AG04450 (cell line): ENCODE measurements at regions not wholly inside any gene's neighbourhood (a gene's known extent, or its start where the extent isn't known, plus 50 kb on each side); places are given as distances from the start of the nearest gene placed in this dataset.
"Not testable (repeated sequence)": the region's sequence is repeated elsewhere in the genome, so short reads cannot be mapped to it uniquely, and the experiment has no call there.

Source experiments
- CTCF ChIA-PET: fragments of 300-600, 350-600 bp; formaldehyde crosslinking; extraction: SDS; loops from one replicate; lab custom pipeline; 2022; ENCODE audit warnings: antibody characterized with exemption, inconsistent platforms; lab: Charles Lee
- POLR2A ChIA-PET: fragments of 350-600 bp; formaldehyde crosslinking; extraction: SDS; loops from one replicate; lab custom pipeline; 2021; ENCODE audit warnings: antibody characterized with exemption, inconsistent platforms; lab: Yijun Ruan, JAX
- DNase-seq: peaks from one replicate; pipeline ENCODE4 v3.0.0-alpha.2; 2011; ENCODE audit warnings: low read depth, low spot score
- H3K27ac ChIP-seq: one replicate; pipeline ENCODE4 v1.5.1; 2012; ENCODE audit warnings: low read depth, low read length, control low read depth
- H3K27me3 ChIP-seq: one replicate; pipeline ENCODE4 v1.6.0; 2012; ENCODE audit warnings: low read length; ENCODE audit not compliant: control insufficient read depth, insufficient read depth
- H3K4me3 ChIP-seq: 2 replicates; pipeline ENCODE4 v1.5.1; 2011; ENCODE audit warnings: mild to moderate bottlenecking, low read depth, low read length, control low read depth
- H3K9me3 ChIP-seq: 2 replicates; pipeline ENCODE4 v1.5.1; 2012; ENCODE audit warnings: low read length; ENCODE audit not compliant: control insufficient read depth, insufficient read depth
- TF ChIP-seq, protein P1 (sequence below): IDR thresholded peaks from 2 replicates; pipeline ENCODE4 v1.5.1; 2011; ENCODE audit warnings: low read depth, low read length, control low read depth, inconsistent platforms

DNA sequence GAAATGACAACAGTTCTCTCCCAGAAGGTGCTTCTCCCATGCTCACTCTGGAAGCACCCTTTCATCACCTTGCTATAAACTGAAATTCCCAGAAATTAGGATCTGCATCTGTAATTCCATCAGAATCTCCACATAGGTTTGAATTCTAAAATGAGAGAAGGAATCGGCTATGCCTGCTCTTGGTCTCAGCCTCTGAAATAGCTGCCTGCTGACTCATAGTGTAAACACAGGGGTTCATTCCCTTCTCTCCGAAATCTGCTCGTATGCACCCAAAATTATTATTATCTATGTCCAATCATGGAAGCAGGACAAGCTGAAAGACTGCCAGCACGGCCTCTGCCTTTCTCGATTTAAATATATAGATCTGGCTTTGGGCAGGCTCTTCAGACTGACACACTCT, 74.6 kb upstream of the TAB2 start:
- POLR2A ChIA-PET: no interaction called here
- DNase-seq: no peak

DNA sequence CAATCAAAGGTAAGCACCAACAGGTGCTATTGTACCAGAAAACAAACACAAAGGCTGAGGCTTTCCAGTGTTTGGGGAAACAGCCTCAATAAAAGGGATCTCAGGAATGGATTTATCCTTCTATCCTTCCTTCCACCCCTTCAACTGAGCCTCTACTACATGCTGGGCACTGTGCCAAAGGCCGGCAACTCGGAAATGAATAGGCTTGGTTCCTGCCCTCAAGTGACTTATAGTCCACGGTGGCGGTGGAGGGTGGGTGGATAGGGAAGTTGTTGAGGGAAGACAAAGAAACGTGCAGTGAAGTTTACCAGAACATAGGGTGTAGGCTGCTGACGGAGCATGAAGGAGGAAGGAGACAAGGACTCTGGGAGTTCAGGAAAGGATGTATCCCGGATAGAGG, 73.4 kb upstream of the TAB2 start:
- Histone ChIP-seq H3K27me3 (peaks cover 4% of the 10 kb centered on the region), H3K27ac (no peak overlapping the region), H3K9me3 (peaks cover 14% of the 10 kb centered on the region), H3K4me3 (no peak overlapping the region)
- DNase-seq: no peak
- CTCF ChIA-PET: no interaction called here
- POLR2A ChIA-PET: no interaction called here
- TF ChIP-seq, protein P1, sequence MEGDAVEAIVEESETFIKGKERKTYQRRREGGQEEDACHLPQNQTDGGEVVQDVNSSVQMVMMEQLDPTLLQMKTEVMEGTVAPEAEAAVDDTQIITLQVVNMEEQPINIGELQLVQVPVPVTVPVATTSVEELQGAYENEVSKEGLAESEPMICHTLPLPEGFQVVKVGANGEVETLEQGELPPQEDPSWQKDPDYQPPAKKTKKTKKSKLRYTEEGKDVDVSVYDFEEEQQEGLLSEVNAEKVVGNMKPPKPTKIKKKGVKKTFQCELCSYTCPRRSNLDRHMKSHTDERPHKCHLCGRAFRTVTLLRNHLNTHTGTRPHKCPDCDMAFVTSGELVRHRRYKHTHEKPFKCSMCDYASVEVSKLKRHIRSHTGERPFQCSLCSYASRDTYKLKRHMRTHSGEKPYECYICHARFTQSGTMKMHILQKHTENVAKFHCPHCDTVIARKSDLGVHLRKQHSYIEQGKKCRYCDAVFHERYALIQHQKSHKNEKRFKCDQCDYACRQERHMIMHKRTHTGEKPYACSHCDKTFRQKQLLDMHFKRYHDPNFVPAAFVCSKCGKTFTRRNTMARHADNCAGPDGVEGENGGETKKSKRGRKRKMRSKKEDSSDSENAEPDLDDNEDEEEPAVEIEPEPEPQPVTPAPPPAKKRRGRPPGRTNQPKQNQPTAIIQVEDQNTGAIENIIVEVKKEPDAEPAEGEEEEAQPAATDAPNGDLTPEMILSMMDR: no peak

More for the DNA sequence above, 74.6 kb upstream of the TAB2 start:
- CTCF ChIA-PET: no interaction called here
- Histone ChIP-seq H3K27ac (no peak overlapping the region), H3K9me3 (peaks cover 23% of the 10 kb centered on the region), H3K4me3 (no peak overlapping the region), H3K27me3 (peaks cover 4% of the 10 kb centered on the region)
- TF ChIP-seq, protein P1: no peak

DNA sequence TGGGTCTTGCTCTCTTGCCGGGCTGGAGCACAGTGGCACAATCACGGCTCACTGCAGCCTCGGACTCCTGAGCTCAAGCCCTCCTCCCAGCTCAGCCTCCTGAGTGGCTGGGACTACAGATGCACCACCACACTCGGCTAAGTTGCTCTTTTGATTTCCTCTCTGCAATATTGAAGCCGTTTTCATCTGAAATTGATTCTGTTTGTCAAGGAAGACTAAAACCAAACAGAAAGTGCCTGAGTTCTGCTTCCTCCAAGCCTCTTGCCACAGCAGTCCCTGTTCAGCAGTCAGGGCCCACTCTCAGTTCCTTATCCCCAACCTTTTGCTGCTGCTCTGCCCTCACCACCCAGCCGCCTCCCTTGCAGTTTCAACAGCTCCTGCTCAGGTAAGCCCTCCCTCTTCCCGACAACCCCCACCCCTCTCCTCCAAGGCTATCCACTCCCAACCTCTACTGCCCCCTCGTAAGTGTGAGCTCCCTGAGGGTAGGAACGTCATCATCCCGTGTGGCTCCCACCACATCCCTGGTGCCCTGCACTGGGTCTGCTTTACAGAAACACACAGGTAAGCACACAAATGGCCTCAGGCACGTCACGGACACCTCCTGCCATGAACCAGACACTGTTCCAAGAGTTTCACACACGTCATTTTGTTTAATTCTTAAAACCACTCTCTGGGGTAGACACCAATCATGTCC, 70.7 kb upstream of the TAB2 start:
- POLR2A ChIA-PET: no interaction called here
- H3K9me3 ChIP-seq: peaks cover 1% of the 10 kb centered on the region; the same call in 1 of the 2 replicates
- CTCF ChIA-PET: no interaction called here

DNA sequence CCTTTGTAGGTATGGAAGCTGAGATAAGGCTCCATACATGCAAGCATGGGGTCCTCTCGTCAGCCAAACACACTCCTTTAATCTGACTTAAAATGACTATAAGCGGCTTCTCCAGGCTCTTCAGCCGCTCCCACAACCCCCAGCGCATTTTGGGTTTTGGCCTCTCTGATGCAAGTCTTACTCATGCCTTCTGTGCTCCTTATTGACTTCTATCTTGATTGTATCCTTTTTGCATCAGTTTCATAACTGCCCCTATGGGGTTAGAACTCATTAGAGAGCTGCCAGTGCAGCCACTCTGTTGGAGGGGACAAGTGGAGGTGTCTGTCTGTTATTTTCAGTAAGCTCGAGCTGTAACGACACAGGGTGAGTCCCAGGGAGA, 70.1 kb upstream of the TAB2 start:
- no peaks in the 10 kb centered on the region for H3K9me3 ChIP-seq
- no peak for DNase-seq
- no peak overlapping the region for H3K4me3 ChIP-seq
- H3K27ac ChIP-seq: no peak overlapping the region
- no peaks in the 10 kb centered on the region for H3K27me3 ChIP-seq
- TF ChIP-seq, protein P1: no peak
- ChIA-PET CTCF (no interaction called here), POLR2A (no interaction called here)

More for the DNA sequence above, 70.7 kb upstream of the TAB2 start:
- DNase-seq: no peak
- no peak overlapping the region for H3K27ac ChIP-seq
- no peaks in the 10 kb centered on the region for H3K27me3 ChIP-seq
- no peak overlapping the region for H3K4me3 ChIP-seq
- TF ChIP-seq, protein P1: no peak

DNA sequence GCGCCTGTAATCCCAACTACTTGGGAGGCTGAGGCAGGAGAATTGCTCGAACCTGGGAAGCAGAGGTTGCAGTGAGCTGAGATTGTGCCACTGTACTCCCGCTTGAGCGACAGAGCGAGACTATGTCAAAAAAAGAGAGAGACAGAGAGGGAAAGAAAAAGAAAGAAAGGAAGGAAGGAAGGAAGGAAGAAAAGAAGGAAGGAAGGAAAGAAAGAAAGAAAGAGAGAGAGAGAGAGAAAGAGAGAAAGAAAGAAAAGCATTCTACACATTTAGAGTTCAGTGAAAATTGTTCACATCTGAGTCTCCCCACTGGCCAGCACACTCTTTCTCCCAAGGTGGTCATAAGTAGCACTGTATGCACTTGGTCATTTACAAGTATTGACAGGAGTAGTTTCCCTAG, 69.2 kb upstream of the TAB2 start:
- POLR2A ChIA-PET, H3K9me3 ChIP-seq, H3K27ac ChIP-seq, H3K27me3 ChIP-seq, CTCF ChIA-PET, H3K4me3 ChIP-seq, DNase-seq: not testable (repeated sequence)
